ENCODE measurements at regions not wholly inside any gene's neighbourhood (a gene's known extent, or its start where the extent isn't known, plus 50 kb on each side); places are given as distances from the start of the nearest gene placed in this dataset.

DNA sequence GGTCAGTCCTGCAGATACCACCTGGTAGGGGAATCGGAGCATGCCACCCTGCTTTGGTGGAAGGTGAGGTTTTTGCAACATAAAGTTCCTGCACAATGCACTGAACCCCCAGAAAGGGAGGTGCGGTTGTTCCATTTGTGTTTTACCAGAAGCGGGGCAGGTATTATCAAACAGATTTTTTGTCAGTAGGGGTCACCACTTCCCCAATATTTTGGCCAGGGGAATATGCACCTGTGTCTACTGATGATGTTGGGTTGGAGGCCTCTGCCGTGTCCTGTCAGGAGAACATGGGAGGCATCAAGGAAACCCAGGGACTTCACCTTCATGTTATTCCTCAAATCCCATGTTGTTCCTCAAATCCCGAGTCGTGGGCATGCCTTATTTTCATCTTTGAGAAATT, 438.7 kb downstream of the NTRK2 start:
- Histone ChIP-seq H3K9ac (ENCODE audit: low read depth in 1 of 2, low read length in 2 of 2) (no peak overlapping the region), H3K36me3 (ENCODE audit: control insufficient read depth in 4 of 4, insufficient read depth in 3 of 4, low read depth in 1 of 4, low read length in 3 of 4) (no peaks in the 10 kb centered on the region), H3K4me1 (ENCODE audit: control insufficient read depth in 4 of 4, insufficient read depth in 4 of 4, low read length in 3 of 4) (no peaks in the 10 kb centered on the region), H3K9me3 (ENCODE audit: control insufficient read depth in 4 of 4, low read length in 3 of 4) (peaks cover 0 to 3% (median 0%) of the 10 kb centered on the region in 4 donors), H3K27me3 (ENCODE audit: control insufficient read depth in 4 of 4, insufficient read depth in 4 of 4, low read length in 3 of 4) (peaks cover 0 to 10% (median 0%) of the 10 kb centered on the region in 4 donors), H3K4me3 (ENCODE audit: low read depth in 1 of 3, low read length in 3 of 3) (no peak overlapping the region), H3K27ac (ENCODE audit: low read depth in 1 of 2, low read length in 2 of 2) (no peak overlapping the region)
- DNase-seq (ENCODE audit: low spot score), result no peak
- TF ChIP-seq FOXA1 (IDR thresholded peaks at IDR 0.05) (no peak), RXRA (IDR thresholded peaks at IDR 0.05) (no peak), SP1 (IDR thresholded peaks at IDR 0.05) (no peak), HNF4G (IDR thresholded peaks at IDR 0.05) (no peak)
- 73% methylated on average over 6 of the region's 6 CpGs for WGBS

DNA sequence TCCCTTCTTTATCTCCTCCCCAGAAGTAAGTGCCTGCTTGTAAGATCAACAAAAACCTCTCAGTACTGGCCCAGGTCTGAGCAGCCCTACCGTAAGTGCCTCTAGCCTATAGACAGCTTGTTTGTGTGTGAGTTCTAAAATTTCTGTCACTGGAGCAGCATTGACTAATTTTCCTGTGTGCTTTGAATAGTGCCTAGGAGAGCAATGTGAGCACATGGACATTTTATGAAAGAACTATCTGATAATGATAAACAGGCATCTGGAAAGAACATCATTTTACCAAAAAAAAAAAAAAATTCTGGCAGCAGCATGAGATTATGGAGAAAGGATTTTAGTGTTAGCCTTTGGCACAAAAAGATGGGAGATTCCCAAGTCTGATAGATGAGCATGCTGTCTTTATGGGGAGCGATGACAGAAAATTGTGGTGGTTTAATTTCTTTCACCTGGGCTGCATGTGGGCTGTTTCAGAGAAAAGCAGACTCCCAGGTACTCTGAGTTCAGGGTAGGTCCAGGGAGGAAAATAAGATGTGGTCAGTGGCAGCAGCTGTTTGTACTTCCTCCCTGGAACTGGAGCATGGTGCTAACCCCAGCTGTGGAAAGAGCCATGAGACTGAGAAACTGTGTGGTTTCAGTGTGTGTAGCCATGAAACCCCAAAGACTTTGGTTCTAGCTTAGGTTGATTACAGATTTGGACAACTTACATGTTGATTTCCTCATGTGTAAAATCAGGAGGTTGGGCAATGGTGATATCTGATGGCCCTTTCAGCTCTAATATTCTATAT, 419.9 kb downstream of the NTRK2 start:
- 50% methylated on average over 2 of the region's 2 CpGs for whole genome bisulfite sequencing
- Histone ChIP-seq H3K36me3 (ENCODE audit: control insufficient read depth in 4 of 4, insufficient read depth in 3 of 4, low read depth in 1 of 4, low read length in 3 of 4) (no peaks in the 10 kb centered on the region), H3K4me1 (ENCODE audit: control insufficient read depth in 4 of 4, insufficient read depth in 4 of 4, low read length in 3 of 4) (no peaks in the 10 kb centered on the region), H3K27ac (ENCODE audit: low read depth in 1 of 2, low read length in 2 of 2) (no peak overlapping the region), H3K9ac (ENCODE audit: low read depth in 1 of 2, low read length in 2 of 2) (no peak overlapping the region), H3K27me3 (ENCODE audit: control insufficient read depth in 4 of 4, insufficient read depth in 4 of 4, low read length in 3 of 4) (no peaks in the 10 kb centered on the region), H3K4me3 (ENCODE audit: low read depth in 1 of 3, low read length in 3 of 3) (no peak overlapping the region), H3K9me3 (ENCODE audit: control insufficient read depth in 4 of 4, low read length in 3 of 4) (no peaks in the 10 kb centered on the region)
- DNase-seq (ENCODE audit: low spot score), result no peak
- TF ChIP-seq, protein P1, sequence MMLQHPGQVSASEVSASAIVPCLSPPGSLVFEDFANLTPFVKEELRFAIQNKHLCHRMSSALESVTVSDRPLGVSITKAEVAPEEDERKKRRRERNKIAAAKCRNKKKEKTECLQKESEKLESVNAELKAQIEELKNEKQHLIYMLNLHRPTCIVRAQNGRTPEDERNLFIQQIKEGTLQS (IDR thresholded peaks at IDR 0.05), result no peak
- TF ChIP-seq HNF4A (conservative IDR thresholded peaks at IDR 0.05) (no peak), FOXA2 (IDR thresholded peaks at IDR 0.05) (no peak), HNF4G (IDR thresholded peaks at IDR 0.05) (no peak), FOXA1 (IDR thresholded peaks at IDR 0.05) (no peak), EGR1 (IDR thresholded peaks at IDR 0.05; ENCODE audit: low read depth in 2 of 2) (no peak), SP1 (IDR thresholded peaks at IDR 0.05) (no peak), GABPA (IDR thresholded peaks at IDR 0.05 in 1 of 2, conservative IDR thresholded peaks at IDR 0.05 in 1 of 2) (no peak), NR2F2 (IDR thresholded peaks at IDR 0.05) (no peak), JUND (IDR thresholded peaks at IDR 0.05) (no peak), TAF1 (conservative IDR thresholded peaks at IDR 0.05) (no peak), RXRA (IDR thresholded peaks at IDR 0.05) (no peak)
- TF ChIP-seq, protein P2, sequence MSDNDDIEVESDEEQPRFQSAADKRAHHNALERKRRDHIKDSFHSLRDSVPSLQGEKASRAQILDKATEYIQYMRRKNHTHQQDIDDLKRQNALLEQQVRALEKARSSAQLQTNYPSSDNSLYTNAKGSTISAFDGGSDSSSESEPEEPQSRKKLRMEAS (IDR thresholded peaks at IDR 0.05), result no peak
- TF ChIP-seq, protein P3, sequence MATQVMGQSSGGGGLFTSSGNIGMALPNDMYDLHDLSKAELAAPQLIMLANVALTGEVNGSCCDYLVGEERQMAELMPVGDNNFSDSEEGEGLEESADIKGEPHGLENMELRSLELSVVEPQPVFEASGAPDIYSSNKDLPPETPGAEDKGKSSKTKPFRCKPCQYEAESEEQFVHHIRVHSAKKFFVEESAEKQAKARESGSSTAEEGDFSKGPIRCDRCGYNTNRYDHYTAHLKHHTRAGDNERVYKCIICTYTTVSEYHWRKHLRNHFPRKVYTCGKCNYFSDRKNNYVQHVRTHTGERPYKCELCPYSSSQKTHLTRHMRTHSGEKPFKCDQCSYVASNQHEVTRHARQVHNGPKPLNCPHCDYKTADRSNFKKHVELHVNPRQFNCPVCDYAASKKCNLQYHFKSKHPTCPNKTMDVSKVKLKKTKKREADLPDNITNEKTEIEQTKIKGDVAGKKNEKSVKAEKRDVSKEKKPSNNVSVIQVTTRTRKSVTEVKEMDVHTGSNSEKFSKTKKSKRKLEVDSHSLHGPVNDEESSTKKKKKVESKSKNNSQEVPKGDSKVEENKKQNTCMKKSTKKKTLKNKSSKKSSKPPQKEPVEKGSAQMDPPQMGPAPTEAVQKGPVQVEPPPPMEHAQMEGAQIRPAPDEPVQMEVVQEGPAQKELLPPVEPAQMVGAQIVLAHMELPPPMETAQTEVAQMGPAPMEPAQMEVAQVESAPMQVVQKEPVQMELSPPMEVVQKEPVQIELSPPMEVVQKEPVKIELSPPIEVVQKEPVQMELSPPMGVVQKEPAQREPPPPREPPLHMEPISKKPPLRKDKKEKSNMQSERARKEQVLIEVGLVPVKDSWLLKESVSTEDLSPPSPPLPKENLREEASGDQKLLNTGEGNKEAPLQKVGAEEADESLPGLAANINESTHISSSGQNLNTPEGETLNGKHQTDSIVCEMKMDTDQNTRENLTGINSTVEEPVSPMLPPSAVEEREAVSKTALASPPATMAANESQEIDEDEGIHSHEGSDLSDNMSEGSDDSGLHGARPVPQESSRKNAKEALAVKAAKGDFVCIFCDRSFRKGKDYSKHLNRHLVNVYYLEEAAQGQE (IDR thresholded peaks at IDR 0.05), result no peak
- TF ChIP-seq, protein P4, sequence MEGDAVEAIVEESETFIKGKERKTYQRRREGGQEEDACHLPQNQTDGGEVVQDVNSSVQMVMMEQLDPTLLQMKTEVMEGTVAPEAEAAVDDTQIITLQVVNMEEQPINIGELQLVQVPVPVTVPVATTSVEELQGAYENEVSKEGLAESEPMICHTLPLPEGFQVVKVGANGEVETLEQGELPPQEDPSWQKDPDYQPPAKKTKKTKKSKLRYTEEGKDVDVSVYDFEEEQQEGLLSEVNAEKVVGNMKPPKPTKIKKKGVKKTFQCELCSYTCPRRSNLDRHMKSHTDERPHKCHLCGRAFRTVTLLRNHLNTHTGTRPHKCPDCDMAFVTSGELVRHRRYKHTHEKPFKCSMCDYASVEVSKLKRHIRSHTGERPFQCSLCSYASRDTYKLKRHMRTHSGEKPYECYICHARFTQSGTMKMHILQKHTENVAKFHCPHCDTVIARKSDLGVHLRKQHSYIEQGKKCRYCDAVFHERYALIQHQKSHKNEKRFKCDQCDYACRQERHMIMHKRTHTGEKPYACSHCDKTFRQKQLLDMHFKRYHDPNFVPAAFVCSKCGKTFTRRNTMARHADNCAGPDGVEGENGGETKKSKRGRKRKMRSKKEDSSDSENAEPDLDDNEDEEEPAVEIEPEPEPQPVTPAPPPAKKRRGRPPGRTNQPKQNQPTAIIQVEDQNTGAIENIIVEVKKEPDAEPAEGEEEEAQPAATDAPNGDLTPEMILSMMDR (IDR thresholded peaks at IDR 0.05; ENCODE audit: low read depth, low read length, missing input control), result no peak
- TF ChIP-seq, protein P5, sequence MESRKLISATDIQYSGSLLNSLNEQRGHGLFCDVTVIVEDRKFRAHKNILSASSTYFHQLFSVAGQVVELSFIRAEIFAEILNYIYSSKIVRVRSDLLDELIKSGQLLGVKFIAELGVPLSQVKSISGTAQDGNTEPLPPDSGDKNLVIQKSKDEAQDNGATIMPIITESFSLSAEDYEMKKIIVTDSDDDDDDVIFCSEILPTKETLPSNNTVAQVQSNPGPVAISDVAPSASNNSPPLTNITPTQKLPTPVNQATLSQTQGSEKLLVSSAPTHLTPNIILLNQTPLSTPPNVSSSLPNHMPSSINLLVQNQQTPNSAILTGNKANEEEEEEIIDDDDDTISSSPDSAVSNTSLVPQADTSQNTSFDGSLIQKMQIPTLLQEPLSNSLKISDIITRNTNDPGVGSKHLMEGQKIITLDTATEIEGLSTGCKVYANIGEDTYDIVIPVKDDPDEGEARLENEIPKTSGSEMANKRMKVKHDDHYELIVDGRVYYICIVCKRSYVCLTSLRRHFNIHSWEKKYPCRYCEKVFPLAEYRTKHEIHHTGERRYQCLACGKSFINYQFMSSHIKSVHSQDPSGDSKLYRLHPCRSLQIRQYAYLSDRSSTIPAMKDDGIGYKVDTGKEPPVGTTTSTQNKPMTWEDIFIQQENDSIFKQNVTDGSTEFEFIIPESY (IDR thresholded peaks at IDR 0.05), result no peak
